ENCODE measurements at regions not wholly inside any gene's neighbourhood (a gene's known extent, or its start where the extent isn't known, plus 50 kb on each side); places are given as distances from the start of the nearest gene placed in this dataset.
"Not testable (repeated sequence)": the region's sequence is repeated elsewhere in the genome, so short reads cannot be mapped to it uniquely, and the experiment has no call there.

DNA sequence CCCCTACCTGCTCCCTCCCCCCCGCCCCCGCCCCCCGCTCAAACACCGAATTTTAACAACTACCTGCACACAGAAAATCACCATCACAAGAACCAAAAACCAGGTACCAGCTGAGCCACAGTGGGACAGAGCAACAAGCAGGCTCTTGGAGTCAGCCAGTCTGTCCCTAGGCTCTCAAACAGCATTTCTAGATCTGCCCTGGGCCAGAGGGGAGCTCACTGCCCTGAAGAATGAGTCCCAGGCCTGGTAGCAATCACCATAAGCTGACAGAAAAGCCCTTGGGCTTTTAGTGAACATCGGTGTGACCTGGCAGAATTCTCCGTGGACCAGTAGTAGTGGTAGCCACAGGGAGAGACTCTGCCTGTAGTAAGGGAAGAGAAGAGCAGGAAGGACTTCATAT is 58.3 kb downstream of the C11orf87 start:
- DNase-seq: no peak

DNA sequence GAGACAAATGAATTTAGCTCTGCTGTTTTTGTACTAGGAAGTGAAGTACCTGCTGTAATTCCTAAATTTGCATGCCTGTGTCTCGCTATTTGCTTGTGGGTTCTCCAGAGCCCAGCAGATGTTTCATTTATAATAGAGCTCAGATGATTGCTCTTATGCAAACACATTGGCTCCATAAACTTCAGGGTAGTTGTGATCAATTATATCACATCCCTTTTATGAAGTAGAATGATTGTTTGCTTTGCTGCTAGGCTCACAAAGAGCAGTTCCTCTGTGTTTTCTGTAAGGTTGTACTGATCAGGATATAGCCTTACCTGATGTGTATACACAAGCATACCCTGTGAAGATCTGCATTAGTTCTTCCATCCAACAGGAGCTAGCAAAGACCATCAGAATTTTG is 64.1 kb downstream of the C11orf87 start:
- no peak for DNase-seq

DNA sequence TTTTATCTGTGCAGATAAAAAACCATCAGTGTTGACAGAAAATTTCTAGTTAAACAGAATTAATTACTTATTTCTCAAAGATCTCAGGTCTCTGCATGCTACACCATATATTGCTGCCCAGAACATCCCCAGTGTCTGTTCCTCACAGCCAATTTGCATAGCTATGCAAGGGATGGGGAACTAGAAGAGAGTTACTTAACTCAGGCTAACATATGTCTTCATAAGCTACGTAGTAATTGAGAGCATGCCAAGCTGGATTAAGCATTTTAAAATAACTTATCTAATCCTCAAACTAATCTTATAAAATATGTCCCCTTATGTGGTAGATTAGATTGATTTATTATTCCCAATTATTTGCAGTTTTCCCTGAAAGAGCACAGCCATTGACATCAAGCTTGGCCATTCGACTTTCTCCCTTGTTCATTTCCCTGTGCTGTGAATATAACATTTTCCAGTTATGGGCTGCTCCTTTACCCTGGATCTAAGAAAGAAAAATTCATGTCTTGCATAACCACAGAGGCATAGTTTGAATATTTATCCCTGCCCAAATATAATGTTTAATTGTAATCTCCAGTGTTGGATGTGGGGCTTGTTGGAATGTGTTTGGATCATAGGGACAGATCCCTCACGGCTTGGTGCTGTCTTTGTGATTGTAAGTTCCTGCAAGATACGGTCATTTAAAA is 69.1 kb downstream of the C11orf87 start:
- no peak for DNase-seq

- no peak for DNase-seq
Observed at GRCh38 chr11:109506115-109506514, 84.1 kb downstream of the C11orf87 start.

GRCh38 chr11:109507331-109507730 is 85.3 kb downstream of the C11orf87 start:
- no peak for DNase-seq

- no peak for DNase-seq
Observed at GRCh38 chr11:109507836-109508561, 86.0 kb downstream of the C11orf87 start.

DNA sequence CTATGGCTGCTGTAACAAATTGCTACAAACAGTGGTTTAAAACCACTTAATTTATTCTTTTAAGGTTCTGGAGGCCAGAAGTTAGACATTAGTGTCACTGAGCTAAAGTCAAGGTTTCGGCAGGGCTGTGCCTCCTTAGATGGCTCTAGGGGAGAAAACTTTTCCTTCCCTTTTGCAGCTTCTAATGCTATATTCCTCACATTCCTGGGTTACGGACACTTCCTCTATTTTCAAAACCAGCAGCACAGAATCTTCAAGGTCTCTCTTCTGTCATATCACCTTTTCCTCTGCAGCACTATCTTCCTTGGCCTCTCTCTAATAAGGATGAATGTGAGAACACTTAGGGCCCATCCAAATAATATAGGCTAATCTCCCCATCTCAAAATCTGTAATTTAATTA is 87.0 kb downstream of the C11orf87 start:
- no peak for DNase-seq

DNA sequence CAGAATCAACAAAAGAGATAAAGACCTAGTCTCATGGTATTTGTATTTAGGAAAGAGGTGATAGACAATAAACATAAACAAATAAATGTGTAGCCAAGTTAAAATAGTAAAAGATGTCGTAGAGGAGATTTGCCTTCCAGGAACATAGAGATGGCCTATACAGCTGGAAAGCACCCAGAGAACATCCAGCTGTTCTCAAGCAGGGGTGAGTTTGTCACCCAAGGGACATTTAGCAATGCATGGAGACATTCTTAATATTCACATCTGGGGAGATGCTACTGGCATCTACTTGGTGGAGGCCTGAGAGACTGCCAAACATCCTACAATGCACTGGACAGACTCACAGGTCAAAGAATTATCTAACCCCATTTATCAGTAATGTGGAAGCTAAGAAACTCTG is 88.3 kb downstream of the C11orf87 start:
- no peak for DNase-seq

DNA sequence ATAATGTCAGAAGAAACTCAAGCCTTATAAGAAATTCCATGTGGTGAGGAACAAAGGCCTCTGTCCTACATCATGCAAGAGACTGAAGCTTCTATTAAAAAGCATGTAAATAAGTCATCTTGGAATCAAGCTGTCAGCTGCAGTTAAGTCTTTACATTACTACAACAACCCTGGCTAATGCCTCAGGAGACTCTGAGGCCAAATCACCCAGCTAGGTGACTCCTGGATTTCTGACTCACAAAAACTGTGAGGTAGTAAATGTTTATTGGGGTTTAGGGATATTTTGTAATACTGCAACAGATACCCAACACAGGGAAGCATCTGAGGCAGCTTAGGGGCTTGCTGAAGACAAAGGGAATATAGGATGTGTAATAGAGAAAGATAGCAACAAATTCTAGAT is 89.6 kb downstream of the C11orf87 start:
- no peak for DNase-seq

- no peak for DNase-seq
Observed at GRCh38 chr11:109512249-109512648, 90.3 kb downstream of the C11orf87 start.

DNA sequence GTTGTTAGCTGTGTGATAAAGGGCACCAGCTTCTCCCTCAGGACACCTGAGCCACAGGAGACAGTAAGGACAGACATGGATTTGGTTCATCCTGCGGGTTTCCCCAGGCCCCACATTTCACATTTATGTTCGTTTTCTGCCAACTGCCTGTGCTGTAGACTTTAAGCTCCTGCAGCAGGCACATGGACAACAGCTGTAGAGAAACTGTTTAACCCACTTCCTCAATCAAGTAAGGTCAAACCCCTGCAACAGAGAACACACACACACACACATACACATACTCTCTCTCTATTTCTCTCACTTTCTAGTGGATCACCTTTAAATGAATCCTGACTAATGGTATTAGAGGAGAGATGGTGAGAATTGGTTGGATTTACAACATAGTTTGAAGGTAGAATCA is 90.7 kb downstream of the C11orf87 start:
- no peak for DNase-seq

DNA sequence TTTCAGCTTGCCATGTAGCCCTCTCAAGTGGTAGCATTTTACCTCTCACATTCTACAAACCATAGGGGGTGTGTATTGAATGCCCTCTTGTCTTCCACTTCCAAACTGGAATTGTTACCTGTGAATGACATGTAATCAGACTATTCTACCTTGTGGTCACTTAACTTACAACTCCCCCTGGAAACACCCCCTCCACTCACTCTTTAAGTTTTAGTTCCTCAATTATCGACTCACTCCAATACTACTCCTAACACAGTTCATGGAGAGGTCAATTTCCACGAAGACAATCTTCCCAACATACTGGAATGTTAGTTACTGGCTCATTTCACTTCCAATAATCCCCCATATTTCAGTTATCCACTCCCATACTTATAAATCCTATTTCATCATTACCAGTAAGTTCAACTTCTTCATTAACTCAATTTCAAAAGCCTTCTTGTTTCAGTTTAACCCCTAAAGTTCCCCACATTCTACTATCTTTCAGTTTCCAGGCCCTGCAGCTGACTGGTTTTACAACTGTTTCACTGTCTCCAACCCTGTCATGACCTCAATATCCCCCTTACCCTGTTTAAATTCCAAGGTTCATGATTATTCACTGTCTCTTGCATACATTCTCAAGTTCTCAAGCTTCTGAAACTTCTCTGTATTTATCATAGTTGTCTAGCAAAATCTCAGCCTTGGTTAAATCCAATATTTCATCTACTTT is 92.5 kb downstream of the C11orf87 start:
- DNase-seq: no peak

GRCh38 chr11:109519253-109519652 is 97.3 kb downstream of the C11orf87 start:
- no peak for DNase-seq

DNA sequence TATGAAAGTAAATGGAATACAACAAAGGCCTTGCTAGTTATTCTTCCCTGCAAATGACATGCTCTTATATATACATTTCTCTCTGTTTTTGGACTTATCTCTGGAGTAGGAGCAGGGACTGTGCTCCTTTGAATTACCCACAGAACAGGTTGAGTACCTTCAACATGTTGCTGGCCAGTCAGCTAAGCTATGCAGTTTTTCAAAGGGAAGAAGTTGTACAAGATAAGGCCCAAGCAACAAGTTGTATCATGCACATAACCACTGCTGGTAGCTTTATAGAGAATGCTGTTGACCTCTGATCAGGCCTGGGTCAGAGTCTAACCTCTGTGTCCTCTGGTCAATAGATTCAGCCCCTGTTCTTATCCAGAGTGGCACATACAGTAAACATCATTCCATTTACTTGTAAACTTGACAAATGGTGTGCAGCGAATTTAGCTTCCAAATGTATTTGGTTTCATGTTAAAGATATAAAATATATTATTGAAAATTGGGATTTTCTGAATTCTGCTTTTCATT is 99.6 kb downstream of the C11orf87 start:
- DNase-seq: no peak

DNA sequence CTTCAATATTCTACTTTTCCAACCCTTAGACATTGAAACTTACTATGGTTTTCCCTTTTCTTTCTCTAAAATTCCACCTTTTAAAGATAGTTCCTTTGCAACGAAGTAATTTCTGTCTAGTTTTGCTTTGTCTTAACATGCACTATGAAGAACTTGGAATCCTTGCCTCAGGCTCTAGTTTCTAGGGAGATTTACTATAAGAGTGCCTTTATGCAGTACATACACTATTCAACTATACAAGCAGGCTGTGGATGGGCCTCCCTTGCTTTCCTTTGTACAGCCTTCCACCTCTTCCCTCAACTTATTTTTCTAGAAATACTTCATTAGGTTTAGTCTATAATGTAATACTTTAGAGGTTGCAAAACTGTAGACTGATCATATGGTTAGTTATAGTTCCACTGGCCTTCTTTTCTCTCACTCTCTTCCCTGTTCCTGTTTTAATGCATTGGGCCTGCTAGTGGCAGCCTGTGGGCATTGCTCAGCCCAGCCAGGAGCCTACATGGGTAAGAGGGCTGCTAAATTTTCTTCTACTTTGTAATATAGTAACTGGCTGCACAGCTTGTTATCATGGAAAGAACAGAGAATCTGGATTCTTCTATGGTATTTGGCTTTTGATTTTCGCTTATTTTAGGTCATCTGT is 100.2 kb downstream of the C11orf87 start:
- no peak for DNase-seq

DNA sequence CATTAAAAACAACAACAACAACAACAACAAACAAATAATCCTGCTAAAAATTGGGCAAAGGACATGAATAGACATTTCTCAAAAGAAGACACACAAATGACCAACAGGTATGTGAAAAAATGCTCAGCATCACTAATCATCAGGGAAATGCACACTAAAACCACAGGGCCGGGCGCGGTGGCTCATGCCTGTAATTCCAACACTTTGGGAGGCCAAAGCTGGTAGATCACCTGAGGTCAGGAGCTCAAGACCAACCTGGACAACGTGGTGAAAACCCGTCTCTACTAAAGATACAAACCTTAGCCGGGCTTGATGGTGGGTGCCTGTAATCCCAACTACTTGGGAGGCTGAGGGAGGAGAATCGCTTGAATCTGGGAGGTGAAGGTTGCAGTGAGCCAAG is 103.6 kb downstream of the C11orf87 start:
- not testable (repeated sequence) for DNase-seq

- no peak for DNase-seq
Observed at GRCh38 chr11:109526061-109526460, 104.1 kb downstream of the C11orf87 start.

DNA sequence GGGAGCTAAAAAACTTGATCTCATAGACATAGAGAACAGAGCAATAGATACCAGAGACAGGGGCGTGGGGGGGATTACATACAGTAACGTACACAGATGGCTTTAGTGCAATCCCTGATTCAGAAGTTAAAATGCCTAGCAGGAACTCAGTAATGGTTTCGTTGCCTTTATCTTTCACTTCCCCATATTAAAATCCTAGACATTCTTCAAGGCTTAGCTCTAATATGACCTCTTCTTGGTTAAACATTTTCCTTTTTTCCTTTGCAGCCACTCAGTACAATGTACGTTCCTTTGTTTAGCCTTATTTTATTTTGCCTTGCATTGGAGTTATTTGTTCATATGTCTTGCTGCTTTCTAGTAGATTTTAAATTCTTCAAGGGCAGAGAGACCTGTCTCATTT is 104.9 kb downstream of the C11orf87 start:
- DNase-seq: no peak

DNA sequence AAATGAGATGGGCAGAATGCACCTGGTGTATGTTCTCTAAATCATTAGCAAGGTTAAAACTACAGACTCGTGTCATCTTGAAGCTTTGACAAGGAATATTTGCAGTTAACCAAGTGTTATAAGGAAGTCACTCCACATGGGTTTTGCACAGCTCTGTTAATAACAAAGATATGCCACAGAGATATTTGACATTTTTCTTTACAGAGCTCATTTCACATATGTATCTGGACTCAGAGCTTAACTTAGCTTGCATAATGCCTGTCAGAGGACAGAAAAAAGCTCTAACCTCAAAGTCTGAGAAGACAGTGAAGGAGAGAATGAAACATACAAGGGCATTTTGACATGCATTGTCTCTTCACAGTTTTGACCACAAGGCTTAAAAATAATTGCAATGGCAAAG is 105.5 kb downstream of the C11orf87 start:
- no peak for DNase-seq

- no peak for DNase-seq
Observed at GRCh38 chr11:109547356-109548027, 125.5 kb downstream of the C11orf87 start.

DNA sequence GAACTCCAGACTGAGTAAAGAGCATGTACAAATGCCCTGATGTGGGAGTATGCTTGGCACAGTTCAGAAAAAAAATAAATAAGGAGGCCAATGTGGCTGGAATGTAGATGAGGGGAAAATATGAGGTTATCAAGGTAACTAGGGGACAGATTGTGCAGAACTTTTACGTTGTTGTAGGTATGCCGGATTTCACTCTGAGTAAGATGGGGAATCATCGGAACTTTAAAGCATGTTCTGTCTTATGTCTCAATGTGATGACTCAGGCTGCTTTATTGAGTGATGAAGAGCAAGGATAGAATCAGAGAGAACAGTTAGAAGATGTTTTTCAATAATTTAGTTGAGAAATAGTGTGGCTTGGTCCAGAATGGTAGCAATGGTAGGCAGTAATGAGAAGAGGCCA is 130.4 kb downstream of the C11orf87 start:
- no peak for DNase-seq

DNA sequence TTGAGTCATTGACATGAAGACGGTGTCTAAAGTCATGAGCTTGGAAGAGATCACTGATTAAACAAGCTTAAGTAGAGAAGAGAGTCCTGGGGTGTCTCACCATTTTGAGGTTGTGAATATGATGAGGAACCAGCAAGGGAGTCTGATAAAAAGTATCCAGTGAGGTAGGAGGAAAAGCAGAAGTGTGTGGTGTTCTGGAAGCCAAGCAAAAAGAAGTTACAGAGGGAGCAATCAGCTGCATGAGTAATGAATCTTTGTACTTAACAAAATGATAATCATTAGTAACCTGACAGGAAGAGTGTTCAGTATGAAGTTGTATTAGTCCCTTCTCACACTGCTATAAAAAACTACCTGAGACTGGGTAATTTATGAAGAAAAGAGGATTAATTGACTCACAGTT is 131.3 kb downstream of the C11orf87 start:
- DNase-seq: no peak
